ENCODE measurements at regions not wholly inside any gene's neighbourhood (a gene's known extent, or its start where the extent isn't known, plus 50 kb on each side); places are given as distances from the start of the nearest gene placed in this dataset.
"Not testable (repeated sequence)": the region's sequence is repeated elsewhere in the genome, so short reads cannot be mapped to it uniquely, and the experiment has no call there.

DNA sequence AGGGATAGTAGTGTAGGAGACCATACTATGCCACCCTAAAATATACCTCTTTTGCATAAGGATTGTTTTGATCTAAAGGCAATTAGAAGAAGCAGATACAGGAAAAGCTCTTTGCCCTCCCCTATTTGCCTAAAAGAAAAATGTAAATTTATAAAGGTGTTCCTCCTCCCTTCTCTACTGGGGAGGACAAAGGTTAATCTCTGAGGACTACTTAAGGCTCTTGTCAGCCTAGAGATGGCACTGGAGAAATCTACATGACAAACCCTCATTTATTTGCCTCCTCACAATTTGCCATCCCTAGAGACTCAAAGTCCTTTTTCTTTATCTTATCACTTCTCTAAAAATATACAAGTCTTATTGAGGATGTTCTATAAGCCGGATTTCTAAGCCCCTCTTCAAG is 1021.8 kb downstream of the STPG2 start:
- Histone ChIP-seq H4K20me1 (no peaks in the 10 kb centered on the region), H3K27me3 (no peaks in the 10 kb centered on the region), H3K9ac (no peak overlapping the region), H3K4me2 (no peak overlapping the region), H3K4me1 (no peaks in the 10 kb centered on the region), H3K9me3 (replicated peaks in 1 of 11) (peaks cover 0 to 13% (median 0%) of the 10 kb centered on the region in 11 experiments; a peak in 3 of 22 replicates), H3K36me3 (no peaks in the 10 kb centered on the region), H3K27ac (no peak overlapping the region), H3K4me3 (no peak overlapping the region)
- no peak for TF ChIP-seq Cebpa-rat (IDR thresholded peaks at IDR 0.05)

DNA sequence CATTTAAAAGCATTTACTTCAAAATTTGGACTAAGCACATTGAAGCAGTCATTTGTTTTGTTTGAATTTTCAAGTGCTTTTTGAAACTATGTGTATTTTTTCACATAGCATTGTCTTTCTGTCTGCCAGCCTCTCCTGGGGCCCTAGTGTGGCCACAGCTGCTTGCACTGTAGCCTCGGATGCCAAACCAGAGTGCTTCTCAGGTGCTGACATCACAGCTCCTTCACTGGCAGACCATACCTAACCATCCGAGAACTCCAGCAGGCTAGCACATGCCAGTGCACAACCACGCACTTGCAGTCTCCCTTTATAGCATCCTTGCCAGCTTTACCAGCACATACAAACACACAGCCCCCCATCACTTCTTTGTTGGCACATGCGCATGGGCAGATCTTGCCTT is 1019.7 kb downstream of the STPG2 start:
- Histone ChIP-seq H3K9me3 (replicated peaks in 1 of 11) (peaks cover 0 to 13% (median 0%) of the 10 kb centered on the region in 11 experiments; a peak in 2 of 22 replicates), H4K20me1 (no peaks in the 10 kb centered on the region), H3K9ac (no peak overlapping the region), H3K27me3 (no peaks in the 10 kb centered on the region), H3K36me3 (no peaks in the 10 kb centered on the region), H3K4me2 (no peak overlapping the region), H3K4me1 (no peaks in the 10 kb centered on the region), H3K4me3 (no peak overlapping the region), H3K27ac (no peak overlapping the region)
- TF ChIP-seq Cebpa-rat (IDR thresholded peaks at IDR 0.05): no peak

DNA sequence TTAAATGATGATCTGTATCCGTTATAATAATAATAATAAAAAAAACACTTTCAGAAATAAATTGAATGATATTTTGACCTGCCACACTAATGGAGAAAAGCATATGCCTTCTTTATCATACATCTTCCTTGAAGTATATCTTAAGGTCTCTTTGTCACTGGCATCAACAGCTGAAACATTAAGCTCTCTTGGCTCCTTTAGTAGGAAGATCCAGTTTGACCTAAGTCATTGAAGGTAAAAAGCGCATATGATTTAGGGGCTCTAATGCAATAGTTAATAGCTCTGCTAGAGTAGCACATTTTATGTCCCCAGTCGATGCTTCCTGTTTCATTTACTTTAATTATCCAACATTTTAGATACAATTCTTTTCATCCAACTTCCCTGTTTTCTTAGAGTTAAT is 1010.8 kb downstream of the STPG2 start:
- H3K36me3 ChIP-seq: no peaks in the 10 kb centered on the region

DNA sequence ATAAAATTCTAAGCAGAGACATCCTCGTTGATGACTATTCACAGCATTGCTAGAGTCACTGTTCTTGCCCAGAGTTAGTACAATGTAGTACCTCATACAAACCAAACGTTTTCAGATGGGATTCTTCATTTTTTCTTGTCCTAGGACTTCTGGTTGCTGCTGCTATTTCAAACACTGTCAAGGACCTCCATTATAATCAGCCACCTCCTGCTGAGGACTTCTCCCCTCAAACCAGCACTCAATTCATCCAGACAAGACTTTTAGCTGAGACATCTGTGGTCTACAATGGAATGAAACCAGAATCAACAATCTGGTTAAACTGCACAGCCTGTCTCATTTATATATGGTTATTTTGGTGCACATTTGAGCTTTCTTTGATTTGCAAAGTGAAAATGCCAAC is 1008.8 kb downstream of the STPG2 start:
- H3K9me3 ChIP-seq (replicated peaks in 1 of 11): peaks cover 0 to 12% (median 0%) of the 10 kb centered on the region in 11 experiments; a peak in 4 of 22 replicates

More for the DNA sequence above, 1010.8 kb downstream of the STPG2 start:
- Histone ChIP-seq H3K4me2 (no peak overlapping the region), H3K9ac (no peak overlapping the region), H4K20me1 (no peaks in the 10 kb centered on the region), H3K27me3 (no peaks in the 10 kb centered on the region), H3K4me3 (no peak overlapping the region), H3K4me1 (no peaks in the 10 kb centered on the region), H3K27ac (no peak overlapping the region), H3K9me3 (replicated peaks in 1 of 11) (no peaks in the 10 kb centered on the region)
- no peak for TF ChIP-seq Cebpa-rat (IDR thresholded peaks at IDR 0.05)

GRCh38 chr4:97139791-97140190 is 1003.5 kb downstream of the STPG2 start:
- Histone ChIP-seq H3K4me3 (no peak overlapping the region), H3K4me2 (no peak overlapping the region), H3K27ac (no peak overlapping the region), H3K9me3 (replicated peaks in 1 of 11) (peaks cover 0 to 12% (median 0%) of the 10 kb centered on the region in 11 experiments; a peak in 4 of 22 replicates), H3K27me3 (no peaks in the 10 kb centered on the region), H3K4me1 (no peaks in the 10 kb centered on the region), H3K9ac (no peak overlapping the region), H4K20me1 (no peaks in the 10 kb centered on the region), H3K36me3 (no peaks in the 10 kb centered on the region)
- no peak for TF ChIP-seq Cebpa-rat (IDR thresholded peaks at IDR 0.05)

More for the DNA sequence above, 1008.8 kb downstream of the STPG2 start:
- no peak overlapping the region for H3K27ac ChIP-seq
- no peaks in the 10 kb centered on the region for H4K20me1 ChIP-seq
- no peak for TF ChIP-seq Cebpa-rat (IDR thresholded peaks at IDR 0.05)
- no peaks in the 10 kb centered on the region for H3K4me1 ChIP-seq
- no peaks in the 10 kb centered on the region for H3K27me3 ChIP-seq
- H3K36me3 ChIP-seq: no peaks in the 10 kb centered on the region
- no peak overlapping the region for H3K4me3 ChIP-seq
- no peak overlapping the region for H3K9ac ChIP-seq
- H3K4me2 ChIP-seq: no peak overlapping the region

DNA sequence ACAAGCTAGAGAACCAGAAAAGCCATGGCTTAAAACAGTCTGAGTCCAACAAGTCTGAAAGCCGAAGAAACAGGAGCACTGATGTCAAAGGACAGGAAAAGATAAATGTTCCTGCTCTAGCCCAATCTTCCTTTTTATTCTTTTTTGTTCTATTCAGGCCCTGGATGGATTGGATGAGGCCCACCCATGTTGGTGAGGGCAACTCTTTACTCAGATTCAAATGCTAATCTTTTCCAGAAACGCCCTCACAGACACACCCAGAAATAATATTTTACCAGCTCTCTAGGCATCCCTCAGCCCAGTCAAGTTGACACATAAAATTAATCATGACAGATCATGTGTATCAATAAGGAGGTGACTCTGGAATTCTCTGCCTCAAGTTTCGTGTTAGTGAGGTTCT is 1002.7 kb downstream of the STPG2 start:
- Histone ChIP-seq H3K9ac (no peak overlapping the region), H3K4me2 (no peak overlapping the region), H3K27ac (no peak overlapping the region), H3K4me3 (no peak overlapping the region), H3K4me1 (no peaks in the 10 kb centered on the region), H4K20me1 (no peaks in the 10 kb centered on the region), H3K9me3 (replicated peaks in 1 of 11) (peaks cover 0 to 12% (median 0%) of the 10 kb centered on the region in 11 experiments; a peak in 4 of 22 replicates), H3K27me3 (no peaks in the 10 kb centered on the region), H3K36me3 (no peaks in the 10 kb centered on the region)
- TF ChIP-seq Cebpa-rat (IDR thresholded peaks at IDR 0.05): no peak

- not testable (repeated sequence) for H3K4me1 ChIP-seq, H3K4me2 ChIP-seq, H3K27me3 ChIP-seq
Observed at GRCh38 chr4:97141332-97141731, 1001.9 kb downstream of the STPG2 start.

GRCh38 chr4:97142410-97142809 is 1000.9 kb downstream of the STPG2 start:
- H3K9ac ChIP-seq: no peak overlapping the region
- no peak overlapping the region for H3K27ac ChIP-seq
- no peak overlapping the region for H3K4me3 ChIP-seq
- H3K27me3 ChIP-seq: no peaks in the 10 kb centered on the region
- no peak overlapping the region for H3K4me2 ChIP-seq
- H3K9me3 ChIP-seq (replicated peaks in 1 of 11): peaks cover 0 to 12% (median 0%) of the 10 kb centered on the region in 11 experiments; a peak in 4 of 22 replicates
- H3K4me1 ChIP-seq: no peaks in the 10 kb centered on the region
- no peaks in the 10 kb centered on the region for H3K36me3 ChIP-seq
- no peaks in the 10 kb centered on the region for H4K20me1 ChIP-seq
- no peak for TF ChIP-seq Cebpa-rat (IDR thresholded peaks at IDR 0.05)

More at GRCh38 chr4:97141332-97141731, 1001.9 kb downstream of the STPG2 start:
- peaks cover 0 to 12% (median 0%) of the 10 kb centered on the region in 11 experiments; a peak in 4 of 22 replicates for H3K9me3 ChIP-seq (replicated peaks in 1 of 11)
- H3K4me3 ChIP-seq, H4K20me1 ChIP-seq, H3K36me3 ChIP-seq, H3K9ac ChIP-seq, H3K27ac ChIP-seq: not testable (repeated sequence)

- Histone ChIP-seq H3K27ac (no peak overlapping the region), H3K36me3 (no peaks in the 10 kb centered on the region), H3K4me1 (no peaks in the 10 kb centered on the region), H4K20me1 (no peaks in the 10 kb centered on the region), H3K4me3 (no peak overlapping the region), H3K9me3 (replicated peaks in 1 of 11) (peaks cover 0 to 12% (median 0%) of the 10 kb centered on the region in 11 experiments; a peak in 4 of 22 replicates), H3K27me3 (no peaks in the 10 kb centered on the region), H3K4me2 (no peak overlapping the region), H3K9ac (no peak overlapping the region)
- TF ChIP-seq Cebpa-rat (IDR thresholded peaks at IDR 0.05): no peak
Observed at GRCh38 chr4:97142893-97143292, 1000.4 kb downstream of the STPG2 start.

DNA sequence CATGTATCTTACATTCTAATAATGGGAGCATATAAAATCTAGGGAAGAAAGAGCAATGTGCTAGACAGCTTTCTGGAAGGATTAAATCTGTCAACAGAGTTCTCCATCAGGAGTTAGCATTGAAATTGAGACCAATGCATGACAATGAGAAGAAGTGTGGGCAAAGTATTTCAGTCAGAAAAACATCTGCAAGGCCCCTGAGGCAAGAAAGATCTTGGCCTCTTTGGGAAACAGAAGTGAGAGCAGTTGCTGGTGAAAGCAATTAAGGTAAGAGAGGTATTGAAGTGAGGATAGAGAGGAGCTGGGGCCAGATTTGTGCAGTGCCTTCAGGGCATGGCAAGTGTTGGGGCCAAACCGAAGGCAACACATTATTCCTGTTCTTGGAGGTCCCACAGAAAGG is 999.1 kb downstream of the STPG2 start:
- Histone ChIP-seq H3K9ac (no peak overlapping the region), H3K4me3 (no peak overlapping the region), H3K4me2 (no peak overlapping the region), H4K20me1 (no peaks in the 10 kb centered on the region), H3K36me3 (no peaks in the 10 kb centered on the region), H3K27me3 (no peaks in the 10 kb centered on the region), H3K4me1 (no peaks in the 10 kb centered on the region), H3K27ac (no peak overlapping the region), H3K9me3 (replicated peaks in 1 of 11) (0 out of 22 replicates have a peak, but pooled peaks cover 0 to 3% (median 0%) of the 10 kb centered on the region in 11 experiments)
- no peak for TF ChIP-seq Cebpa-rat (IDR thresholded peaks at IDR 0.05)

Measured in BLaER1 treated with 17β-estradiol and CSF1 and Interleukin-3, amounts not matched to agents 10 nM and 100 nM (cell line).